KOPT-K1 (cell line): ENCODE measurements at regions not wholly inside any gene's neighbourhood (a gene's known extent, or its start where the extent isn't known, plus 50 kb on each side); places are given as distances from the start of the nearest gene placed in this dataset.

Experiments used
- H3K27ac ChIP-seq: fragments of 200-600 bp; sonication (generic); 2 replicates; pipeline ENCODE4 v1.5.1; 2016; ENCODE audit warnings: antibody characterized with exemption, mild to moderate bottlenecking, low read depth, low read length; ENCODE audit not compliant: poor library complexity, severe bottlenecking
- H3K36me3 ChIP-seq: fragments of 200-600 bp; sonication (generic); 2 replicates; pipeline ENCODE4 v1.5.1; 2017; ENCODE audit warnings: antibody characterized with exemption, mild to moderate bottlenecking, low read length, moderate library complexity; ENCODE audit not compliant: insufficient read depth
- H3K9me3 ChIP-seq: fragments of 200-600 bp; sonication (generic); 2 replicates; pipeline ENCODE4 v1.5.1; 2017; ENCODE audit warnings: antibody characterized with exemption, low read length, mild to moderate bottlenecking; ENCODE audit not compliant: insufficient read depth, poor library complexity, severe bottlenecking

DNA sequence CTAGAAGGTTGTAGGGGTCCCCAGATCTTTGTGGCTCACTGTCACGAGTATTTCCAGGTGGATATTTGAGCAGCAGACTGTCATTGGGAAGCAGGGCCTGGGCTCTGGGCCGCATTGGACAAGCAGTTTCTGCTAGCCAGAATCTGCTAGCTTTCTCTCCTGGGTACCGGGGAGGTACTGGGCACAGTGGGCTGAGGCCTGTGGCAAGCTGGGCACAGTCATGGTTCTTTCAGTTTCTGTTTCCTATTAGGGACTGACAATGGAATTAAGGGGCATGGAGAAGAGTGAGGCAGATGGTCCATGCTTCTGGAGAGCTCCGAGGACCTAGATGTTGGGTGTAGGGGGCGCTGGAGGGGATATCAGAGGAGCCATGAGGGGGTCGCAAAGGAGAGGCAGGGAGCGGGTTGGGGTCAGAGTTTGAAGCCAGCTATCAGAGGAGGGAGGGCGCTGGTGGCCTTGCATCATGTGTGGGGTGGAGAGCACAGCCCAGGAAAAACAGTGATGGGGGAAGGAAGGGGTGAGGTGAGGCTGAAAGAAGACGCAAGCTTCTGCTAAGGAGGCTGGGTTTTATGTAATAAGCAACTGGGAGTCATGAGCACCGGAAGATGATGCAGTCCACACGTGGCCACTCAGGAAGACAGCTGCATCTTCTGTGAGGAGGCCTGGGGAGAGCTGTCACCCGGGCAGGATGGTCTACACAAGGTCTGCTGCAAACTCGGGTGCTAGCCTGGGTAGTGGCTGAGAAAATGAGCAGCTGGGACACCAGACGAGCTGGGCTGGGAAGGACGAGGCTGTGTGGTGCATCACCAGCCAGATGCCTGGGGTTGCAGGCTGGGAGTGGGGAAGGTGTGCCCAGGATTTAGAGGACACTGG is 72.7 kb downstream of the IER5 start:
- Histone ChIP-seq H3K36me3 (no peaks in the 10 kb centered on the region), H3K27ac (no peak overlapping the region), H3K9me3 (peaks cover 42% of the 10 kb centered on the region)

DNA sequence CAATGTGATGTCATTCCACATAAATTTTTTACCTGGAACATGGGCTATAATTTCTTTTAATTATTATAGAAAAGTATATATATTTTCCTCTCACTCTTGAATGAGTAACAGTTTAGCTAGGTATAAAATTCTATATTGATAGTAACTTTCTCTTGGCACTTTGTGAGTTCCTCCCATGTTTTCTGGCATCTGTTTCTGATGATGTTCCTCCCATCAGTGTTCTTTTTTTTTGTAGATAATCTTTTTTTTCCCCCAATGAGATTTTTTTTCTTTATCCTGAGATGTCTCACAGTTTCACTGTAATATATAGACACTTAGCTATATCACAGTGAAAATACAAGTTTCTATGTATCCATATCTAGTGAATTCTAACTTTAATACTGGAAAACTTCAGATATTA is 75.2 kb downstream of the IER5 start:
- Histone ChIP-seq H3K9me3 (peaks cover 38% of the 10 kb centered on the region), H3K27ac (no peak overlapping the region), H3K36me3 (no peaks in the 10 kb centered on the region)

DNA sequence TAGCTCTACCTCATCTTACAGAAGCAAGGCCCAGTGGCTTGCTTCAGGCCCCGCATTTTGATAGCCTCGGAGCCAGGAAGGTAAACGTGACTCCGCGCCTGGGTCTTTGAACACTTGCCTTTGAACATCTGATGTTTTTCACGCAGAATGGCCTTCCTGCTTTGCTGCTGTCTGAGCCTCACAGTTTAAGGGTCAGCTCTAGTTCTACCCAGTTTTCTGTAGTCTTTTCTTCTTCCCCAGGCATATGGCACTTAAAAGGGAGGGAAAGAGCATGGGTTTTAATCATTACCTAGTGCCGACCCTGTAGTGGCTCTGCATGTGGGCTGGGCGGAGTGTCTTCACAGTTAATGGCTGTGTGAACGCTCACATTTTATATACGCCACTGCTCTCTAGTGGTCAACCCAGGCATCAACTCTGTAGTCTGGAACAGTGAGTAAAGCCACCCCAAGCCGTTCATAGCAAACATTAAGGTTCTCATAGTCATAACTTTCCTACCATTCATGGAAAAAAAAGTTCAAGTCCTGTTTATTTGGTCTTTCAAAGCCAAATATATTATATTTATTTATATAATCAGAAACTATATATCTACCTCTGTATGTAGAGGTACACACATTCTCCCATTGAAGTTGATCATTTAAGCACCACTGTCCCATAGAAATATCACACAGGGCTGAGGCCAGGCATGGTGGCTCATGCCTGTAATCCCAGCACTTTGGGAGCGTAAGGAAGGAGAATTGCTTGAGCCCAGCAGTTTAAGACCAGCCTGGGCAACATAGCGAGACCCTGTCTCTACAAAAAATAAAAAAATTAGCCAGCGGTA is 78.1 kb downstream of the IER5 start:
- no peak overlapping the region for H3K27ac ChIP-seq
- no peaks in the 10 kb centered on the region for H3K36me3 ChIP-seq
- H3K9me3 ChIP-seq: peaks cover 34% of the 10 kb centered on the region

DNA sequence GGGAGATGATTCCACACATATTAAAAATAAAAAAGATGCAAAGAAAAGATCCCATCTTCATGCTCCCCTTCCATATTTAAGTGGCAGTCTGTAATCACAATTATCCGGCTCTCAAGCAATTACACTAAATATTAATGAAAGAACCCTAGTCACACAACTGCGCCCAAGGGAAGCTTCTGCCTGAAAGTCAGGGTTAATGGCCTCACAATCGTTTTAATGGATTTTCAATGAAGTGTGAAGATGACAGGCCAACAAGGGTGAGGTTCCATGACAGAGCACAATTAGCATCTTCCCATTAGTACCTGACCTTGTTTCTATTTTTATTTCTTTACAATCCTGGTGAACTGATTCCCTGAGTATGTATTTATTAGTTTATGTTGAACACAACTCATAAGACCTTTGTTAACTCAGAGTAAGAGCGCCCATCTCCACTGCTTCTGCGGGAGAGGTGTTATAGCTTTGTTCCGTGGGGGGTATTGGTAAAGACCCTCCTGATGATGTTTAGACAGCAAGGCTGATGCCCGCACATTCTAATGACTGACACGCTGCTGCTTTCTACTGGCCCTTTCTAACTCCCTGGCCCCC is 80.9 kb downstream of the IER5 start:
- no peak overlapping the region for H3K27ac ChIP-seq
- H3K36me3 ChIP-seq: no peaks in the 10 kb centered on the region
- peaks cover 23% of the 10 kb centered on the region for H3K9me3 ChIP-seq

DNA sequence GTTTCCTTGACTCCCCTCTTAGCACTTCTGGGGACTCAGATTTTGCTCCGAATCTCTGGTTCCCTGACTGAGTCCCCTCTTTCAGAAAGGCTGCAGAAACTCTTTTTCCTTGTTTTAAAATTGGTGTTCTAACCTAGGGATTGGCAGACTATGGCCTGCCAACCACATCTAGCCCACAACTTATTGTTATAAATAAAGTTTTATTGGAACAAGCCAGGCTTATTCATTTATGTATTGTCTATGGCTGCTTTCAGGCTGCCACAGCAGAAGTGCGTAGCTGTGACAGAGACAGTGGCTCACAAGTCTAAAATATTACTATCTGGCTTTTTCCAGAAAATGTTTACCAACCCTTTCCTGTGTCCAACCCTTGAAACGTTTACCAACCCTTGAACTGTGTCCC is 81.7 kb downstream of the IER5 start:
- H3K36me3 ChIP-seq: no peaks in the 10 kb centered on the region
- no peak overlapping the region for H3K27ac ChIP-seq
- H3K9me3 ChIP-seq: peaks cover 15% of the 10 kb centered on the region

DNA sequence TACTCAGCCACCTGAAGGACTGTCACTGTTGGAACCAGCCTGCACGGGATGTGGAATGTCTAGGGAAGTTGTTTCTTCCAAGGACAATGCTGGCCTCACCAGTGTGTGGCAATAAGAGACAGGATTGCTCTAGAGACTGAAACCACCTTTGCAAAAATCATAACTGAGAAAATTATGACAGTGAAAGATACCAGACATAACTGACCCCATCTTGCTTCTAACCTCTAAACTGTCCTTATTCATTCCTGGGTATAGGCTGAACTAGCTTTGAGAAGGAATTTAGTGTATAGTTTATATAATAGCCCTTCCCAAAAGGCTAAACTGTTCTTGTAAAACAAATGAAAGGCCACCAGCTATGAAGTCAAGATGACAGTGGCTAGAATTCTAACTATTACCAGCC is 83.6 kb downstream of the IER5 start:
- H3K36me3 ChIP-seq: no peaks in the 10 kb centered on the region
- peaks cover 15% of the 10 kb centered on the region for H3K9me3 ChIP-seq
- H3K27ac ChIP-seq: no peak overlapping the region

DNA sequence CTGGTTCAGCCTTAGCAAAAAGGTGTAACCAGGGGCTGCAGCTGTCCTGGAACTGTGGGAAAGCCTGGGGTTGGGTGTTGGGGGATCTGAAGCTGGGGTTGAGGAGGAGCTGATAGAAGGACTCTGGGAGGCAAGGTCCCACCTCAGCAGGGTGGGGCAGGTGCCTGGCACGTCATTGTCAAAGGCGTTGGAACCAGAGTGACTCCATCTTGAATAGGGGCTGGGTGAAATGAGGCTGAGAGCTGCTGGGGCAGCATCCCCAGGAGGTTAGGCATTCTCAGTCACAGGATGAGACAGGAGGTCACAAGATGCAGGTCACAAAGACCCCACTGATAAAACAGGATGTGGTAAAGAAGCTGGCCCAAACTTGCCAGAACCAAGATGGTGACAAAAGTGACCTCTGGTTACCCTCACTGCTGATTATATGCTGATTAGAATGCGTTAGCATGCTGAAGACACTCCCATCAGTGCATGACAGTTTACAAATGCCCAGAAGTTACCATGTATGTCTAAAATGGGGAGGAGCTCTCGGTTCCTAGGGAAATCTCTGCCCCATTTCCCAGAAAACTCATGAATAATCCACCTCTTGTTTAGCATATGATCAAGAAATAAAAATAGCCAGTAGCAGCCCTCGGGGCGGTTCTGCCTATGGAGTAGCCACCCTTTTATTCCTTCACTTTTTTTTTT is 85.4 kb downstream of the IER5 start:
- H3K9me3 ChIP-seq: peaks cover 15% of the 10 kb centered on the region
- no peak overlapping the region for H3K27ac ChIP-seq
- H3K36me3 ChIP-seq: no peaks in the 10 kb centered on the region

DNA sequence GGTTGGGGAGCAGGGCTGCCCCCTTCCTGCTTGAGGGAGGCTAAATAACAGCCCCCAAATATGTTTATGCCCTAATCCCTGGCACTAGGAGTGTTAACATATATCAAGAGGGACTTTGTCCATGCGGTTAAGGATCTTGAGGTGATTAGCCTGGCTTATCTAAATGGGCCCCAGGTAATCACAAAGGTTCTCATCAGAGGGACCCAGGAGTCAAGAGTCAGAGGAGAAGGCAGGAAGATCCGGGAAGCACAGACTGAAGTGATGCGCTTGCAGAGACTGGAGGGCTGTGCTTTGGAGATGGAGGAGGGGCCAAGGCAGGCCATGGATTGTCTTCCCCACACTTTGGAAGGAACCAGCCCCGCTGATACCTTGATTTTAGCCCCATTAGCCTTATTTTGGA is 86.4 kb downstream of the IER5 start:
- no peaks in the 10 kb centered on the region for H3K36me3 ChIP-seq
- H3K9me3 ChIP-seq: peaks cover 15% of the 10 kb centered on the region
- H3K27ac ChIP-seq: no peak overlapping the region

DNA sequence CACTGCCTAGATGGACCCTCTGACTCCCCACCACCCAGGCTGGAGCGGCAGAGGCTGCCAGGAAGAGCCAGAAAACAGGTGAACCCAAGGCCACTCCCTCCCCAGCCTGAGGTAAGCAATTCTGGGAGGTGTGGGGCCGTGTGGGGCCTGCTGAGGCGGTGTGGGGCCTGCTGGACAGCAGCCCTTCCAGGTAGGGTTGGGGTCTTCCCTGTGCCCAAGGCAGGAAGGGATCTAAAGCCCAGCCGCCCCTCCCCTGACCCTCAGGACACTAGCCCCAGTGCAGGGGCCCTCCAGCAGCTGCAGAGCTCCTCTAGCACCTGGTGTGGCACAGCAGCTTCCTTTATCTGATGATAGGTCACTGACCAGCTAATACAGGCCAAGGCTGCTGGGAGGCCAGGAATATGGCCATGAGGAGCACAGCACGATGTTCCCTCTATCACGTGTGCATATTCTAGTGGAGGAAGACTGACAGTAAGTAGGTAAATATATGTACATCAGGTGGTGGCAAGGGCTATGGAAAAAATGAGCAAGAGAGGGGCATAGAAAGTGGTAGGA is 86.9 kb downstream of the IER5 start:
- Histone ChIP-seq H3K27ac (no peak overlapping the region), H3K36me3 (no peaks in the 10 kb centered on the region), H3K9me3 (peaks cover 15% of the 10 kb centered on the region)

DNA sequence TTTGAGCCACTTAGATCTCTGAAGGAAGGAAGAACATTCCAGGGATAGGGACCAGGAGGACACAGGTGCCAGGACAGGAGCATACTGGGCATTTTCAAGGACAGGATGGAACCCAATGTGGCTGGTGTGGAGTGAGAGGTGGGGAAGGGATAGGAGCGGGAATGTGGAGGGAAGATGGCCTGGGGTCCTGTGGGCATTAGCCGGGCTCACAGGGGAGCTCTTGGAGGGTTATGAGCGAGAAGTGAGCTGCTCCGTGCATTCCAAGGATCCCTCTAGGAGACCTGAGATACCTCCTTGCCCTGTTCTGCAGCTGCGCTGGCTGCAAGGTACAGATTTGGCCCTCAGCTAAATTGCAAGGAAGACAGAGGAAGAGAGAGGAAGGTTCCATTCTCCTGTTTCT is 87.5 kb downstream of the IER5 start:
- no peaks in the 10 kb centered on the region for H3K36me3 ChIP-seq
- peaks cover 15% of the 10 kb centered on the region for H3K9me3 ChIP-seq
- H3K27ac ChIP-seq: no peak overlapping the region

DNA sequence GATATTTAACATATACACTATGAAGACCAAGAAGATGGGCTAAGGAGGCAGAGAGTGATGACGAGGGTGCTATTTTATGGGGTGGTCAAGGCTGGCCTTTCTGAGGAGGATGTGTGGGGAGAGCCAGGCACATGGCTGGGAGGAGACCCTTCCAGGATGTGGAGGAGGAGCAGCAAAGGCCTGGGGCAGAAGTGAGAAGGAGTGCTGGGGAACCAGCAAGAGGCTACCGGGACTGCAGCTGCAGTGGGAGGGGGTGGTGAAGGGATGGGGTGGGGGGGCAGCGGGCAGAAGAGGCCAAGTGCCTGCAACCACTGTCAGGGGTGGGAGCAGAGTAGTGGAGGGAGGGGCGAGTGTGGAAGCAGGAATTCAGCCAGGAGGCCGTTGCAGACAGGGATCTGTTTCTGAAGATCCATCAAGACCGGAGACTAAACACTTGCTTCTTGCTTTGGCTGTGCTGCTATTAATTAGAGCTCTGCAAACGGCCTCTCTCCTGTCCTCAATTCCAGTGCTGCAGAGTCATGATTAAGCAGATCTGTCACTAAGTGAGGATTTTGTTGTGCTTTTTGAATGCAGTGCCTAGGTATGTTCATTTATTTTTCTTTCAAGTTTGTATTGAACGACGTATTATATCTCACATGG is 89.9 kb downstream of the IER5 start:
- no peak overlapping the region for H3K27ac ChIP-seq
- H3K9me3 ChIP-seq: peaks cover 4% of the 10 kb centered on the region
- H3K36me3 ChIP-seq: no peaks in the 10 kb centered on the region

DNA sequence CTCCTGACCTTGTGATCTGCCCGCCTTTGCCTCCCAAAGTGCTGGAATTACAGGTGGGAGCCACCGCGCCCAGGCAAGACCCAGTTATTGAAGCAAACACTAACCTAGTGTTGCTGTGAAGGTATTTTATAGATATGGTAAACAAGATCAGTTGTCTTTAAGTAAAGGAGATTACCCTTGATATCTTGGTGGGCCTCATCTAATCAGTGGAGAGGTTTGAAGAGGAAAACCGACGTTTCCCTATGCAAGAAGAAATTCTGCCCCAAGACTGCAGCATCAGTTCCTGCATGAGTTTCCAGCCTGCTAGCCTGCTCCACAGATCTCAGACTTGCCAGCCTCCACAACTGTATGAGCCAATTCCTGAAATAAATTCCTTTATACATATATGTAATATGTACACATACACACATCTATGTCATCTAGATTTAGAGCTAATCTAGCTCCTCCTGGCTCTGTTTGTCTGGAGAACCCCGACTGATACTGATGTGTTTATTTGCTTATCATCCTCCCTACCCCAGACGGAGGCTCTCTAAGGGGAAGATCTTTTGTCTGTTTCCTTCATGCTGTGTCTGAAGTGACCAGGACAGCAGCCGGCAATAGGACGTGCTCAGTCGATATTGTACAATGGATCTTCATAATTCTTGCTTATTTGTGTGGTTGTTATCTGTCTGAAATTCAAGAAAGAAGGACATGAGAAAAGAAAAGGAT is 90.9 kb downstream of the IER5 start:
- Histone ChIP-seq H3K27ac (no peak overlapping the region), H3K9me3 (no peaks in the 10 kb centered on the region), H3K36me3 (no peaks in the 10 kb centered on the region)

DNA sequence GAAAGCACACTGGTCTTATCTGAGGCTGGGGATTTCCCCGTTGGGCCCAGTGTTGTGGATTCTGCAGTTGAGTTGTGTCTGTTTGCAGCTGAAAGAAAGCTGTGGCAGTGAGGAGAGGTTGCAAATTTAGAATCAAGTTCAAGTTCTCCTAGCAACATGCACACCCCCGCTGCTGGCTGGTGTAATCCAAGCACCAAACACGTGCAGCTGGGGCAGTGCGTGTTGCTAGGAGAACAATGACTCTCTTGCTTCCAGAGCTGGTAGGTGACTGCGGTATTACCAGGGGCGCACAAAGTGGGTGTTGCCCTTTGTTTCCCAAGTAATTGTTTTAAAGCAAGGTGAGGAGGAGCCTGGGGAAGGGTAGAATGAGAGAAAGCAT is 91.5 kb downstream of the IER5 start:
- Histone ChIP-seq H3K27ac (no peak overlapping the region), H3K9me3 (no peaks in the 10 kb centered on the region), H3K36me3 (no peaks in the 10 kb centered on the region)
